ENCODE measurements at regions not wholly inside any gene's neighbourhood (a gene's known extent, or its start where the extent isn't known, plus 50 kb on each side); places are given as distances from the start of the nearest gene placed in this dataset.
A peak's percentile ranks its signal among the peaks of the same experiment; 100 is the strongest.

DNA sequence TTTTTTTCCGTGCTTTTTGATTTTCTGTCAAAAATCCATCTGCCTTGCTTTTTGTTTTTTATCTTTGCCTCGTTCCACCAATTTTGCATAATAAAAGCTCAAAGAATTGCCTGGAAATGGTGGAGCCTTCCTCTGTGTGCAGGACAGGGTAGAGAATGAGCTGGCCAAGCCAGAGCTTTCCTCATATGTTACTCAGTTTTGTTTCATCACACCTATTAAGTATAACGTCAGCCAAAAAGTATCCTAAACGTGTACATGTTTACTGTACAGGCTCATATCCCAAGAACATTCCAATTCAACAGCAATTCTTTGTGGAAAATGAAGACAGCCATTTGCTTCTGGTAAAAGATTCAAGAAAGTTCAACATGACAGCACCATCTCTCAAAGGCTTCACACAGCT lies 191.2 kb upstream of the LMNTD1 start:
- TF ChIP-seq, protein P1, sequence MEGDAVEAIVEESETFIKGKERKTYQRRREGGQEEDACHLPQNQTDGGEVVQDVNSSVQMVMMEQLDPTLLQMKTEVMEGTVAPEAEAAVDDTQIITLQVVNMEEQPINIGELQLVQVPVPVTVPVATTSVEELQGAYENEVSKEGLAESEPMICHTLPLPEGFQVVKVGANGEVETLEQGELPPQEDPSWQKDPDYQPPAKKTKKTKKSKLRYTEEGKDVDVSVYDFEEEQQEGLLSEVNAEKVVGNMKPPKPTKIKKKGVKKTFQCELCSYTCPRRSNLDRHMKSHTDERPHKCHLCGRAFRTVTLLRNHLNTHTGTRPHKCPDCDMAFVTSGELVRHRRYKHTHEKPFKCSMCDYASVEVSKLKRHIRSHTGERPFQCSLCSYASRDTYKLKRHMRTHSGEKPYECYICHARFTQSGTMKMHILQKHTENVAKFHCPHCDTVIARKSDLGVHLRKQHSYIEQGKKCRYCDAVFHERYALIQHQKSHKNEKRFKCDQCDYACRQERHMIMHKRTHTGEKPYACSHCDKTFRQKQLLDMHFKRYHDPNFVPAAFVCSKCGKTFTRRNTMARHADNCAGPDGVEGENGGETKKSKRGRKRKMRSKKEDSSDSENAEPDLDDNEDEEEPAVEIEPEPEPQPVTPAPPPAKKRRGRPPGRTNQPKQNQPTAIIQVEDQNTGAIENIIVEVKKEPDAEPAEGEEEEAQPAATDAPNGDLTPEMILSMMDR (conservative IDR thresholded peaks at IDR 0.05) = no peak

More for the DNA sequence above, 191.2 kb upstream of the LMNTD1 start:
- no peak overlapping the region for H4K91ac ChIP-seq (ENCODE audit: insufficient read length, low read depth, low read length)
- H2BK12ac ChIP-seq (ENCODE audit: insufficient read length, low read depth, low read length) = no peak overlapping the region
- H3K79me2 ChIP-seq (ENCODE audit: insufficient read depth, low read length) = no peaks in the 10 kb centered on the region
- H3K23me2 ChIP-seq (ENCODE audit: insufficient read length, low read depth, low read length, poor library complexity, severe bottlenecking) = no peaks in the 10 kb centered on the region
- H4K5ac ChIP-seq (ENCODE audit: insufficient read length, low read depth, low read length) = no peak overlapping the region
- H3K79me1 ChIP-seq (ENCODE audit: insufficient read depth, low read depth, low read length, poor library complexity, severe bottlenecking) = no peaks in the 10 kb centered on the region
- no CpG with 5 or more reads among the region's 4 CpGs for WGBS (ENCODE audit: extremely low coverage, insufficient read length, low lambda C conversion rate)
- H3K4me2 ChIP-seq (ENCODE audit: insufficient read depth, insufficient read length, low read length) = no peak overlapping the region
- H3K36me3 Mint-ChIP-seq (ENCODE audit: insufficient read depth in 1 of 3, low read depth in 3 of 3) = no peaks in the 10 kb centered on the region
- no peak overlapping the region for H4K8ac ChIP-seq (replicated peaks; ENCODE audit: insufficient read length, low read depth, low read length)
- H2BK15ac ChIP-seq (ENCODE audit: low read depth, low read length) = no peak overlapping the region
- H3K4me1 ChIP-seq (ENCODE audit: insufficient read depth, low read length) = no peaks in the 10 kb centered on the region; the same call in 1 of the 2 replicates
- H3K4me1 Mint-ChIP-seq = peaks cover 7 to 15% of the 10 kb centered on the region in 2 experiments
- H2BK20ac ChIP-seq (ENCODE audit: low read depth, low read length, poor library complexity, severe bottlenecking) = no peak overlapping the region
- H2BK5ac ChIP-seq (ENCODE audit: insufficient read length, low read length) = no peak overlapping the region
- no peak overlapping the region for H2BK120ac ChIP-seq (ENCODE audit: low read depth, low read length, poor library complexity, severe bottlenecking)
- no peak for DNase-seq
- H3K4ac ChIP-seq (ENCODE audit: low read depth, low read length) = no peak overlapping the region
- no peak overlapping the region for H3K14ac ChIP-seq (ENCODE audit: insufficient read depth, low read length)
- no peak overlapping the region for H2AK5ac ChIP-seq (ENCODE audit: insufficient read length, low read length)
- H2AFZ ChIP-seq (ENCODE audit: low read length) = no peak overlapping the region
- H3K27me3 ChIP-seq (ENCODE audit: insufficient read depth, low read length) = no peaks in the 10 kb centered on the region
- no peaks in the 10 kb centered on the region for H4K20me1 ChIP-seq (ENCODE audit: control insufficient read depth, insufficient read depth, insufficient read length)
- no peak overlapping the region for H3K56ac ChIP-seq (ENCODE audit: insufficient read length, low read depth, low read length)
- H3K18ac ChIP-seq (ENCODE audit: insufficient read length, low read depth, low read length) = no peak overlapping the region
- no peaks in the 10 kb centered on the region for H3K27me3 Mint-ChIP-seq (ENCODE audit: low read depth)
- H3K9me3 ChIP-seq (ENCODE audit: control insufficient read depth, low read depth, low read length) = no peaks in the 10 kb centered on the region
- peak overlapping the region; percentile 36 for H3T11ph ChIP-seq (ENCODE audit: low read length)
- no peak overlapping the region for H3K9ac ChIP-seq (ENCODE audit: extremely low read depth, insufficient read length, low read length)
- H3K27ac ChIP-seq (ENCODE audit: insufficient read length, low read depth, low read length) = no peak overlapping the region
- H3K27ac Mint-ChIP-seq = peak overlapping the region in 1 of 3 experiments; percentile 16; a peak in 1 of 7 replicates
- H3K23ac ChIP-seq (ENCODE audit: insufficient read length, low read depth, low read length) = no peak overlapping the region
- H3K9me3 Mint-ChIP-seq = no peaks in the 10 kb centered on the region
- no peak overlapping the region for H3K4me3 Mint-ChIP-seq
